ENCODE measurements at regions not wholly inside any gene's neighbourhood (a gene's known extent, or its start where the extent isn't known, plus 50 kb on each side); places are given as distances from the start of the nearest gene placed in this dataset.
"Not testable (repeated sequence)": the region's sequence is repeated elsewhere in the genome, so short reads cannot be mapped to it uniquely, and the experiment has no call there.

- no peak for TF ChIP-seq CTCF (IDR thresholded peaks at IDR 0.05; ENCODE audit: borderline replicate concordance, insufficient read depth, low read depth, low read length)
- H3K4me3 ChIP-seq (ENCODE audit: low read depth, low read length): no peak overlapping the region
Measured at GRCh38 chrX:41001327-41001726, 83.9 kb upstream of the USP9X start.

- no peak overlapping the region for H3K4me3 ChIP-seq (ENCODE audit: low read depth, low read length)
- no peak for TF ChIP-seq CTCF (IDR thresholded peaks at IDR 0.05; ENCODE audit: borderline replicate concordance, insufficient read depth, low read depth, low read length)
Measured at GRCh38 chrX:41002026-41002425, 83.2 kb upstream of the USP9X start.

GRCh38 chrX:41003506-41004270, 81.6 kb upstream of the USP9X start:
- TF ChIP-seq CTCF (IDR thresholded peaks at IDR 0.05; ENCODE audit: borderline replicate concordance, insufficient read depth, low read depth, low read length): no peak
- H3K4me3 ChIP-seq (ENCODE audit: low read depth, low read length): no peak overlapping the region

- H3K4me3 ChIP-seq (ENCODE audit: low read depth, low read length): no peak overlapping the region
- TF ChIP-seq CTCF (IDR thresholded peaks at IDR 0.05; ENCODE audit: borderline replicate concordance, insufficient read depth, low read depth, low read length): no peak
Measured at GRCh38 chrX:41005445-41005992, 79.7 kb upstream of the USP9X start.

- H3K4me3 ChIP-seq (ENCODE audit: low read depth, low read length): peak overlapping the region; percentile 19
- 0 out of 2 replicates have a peak, but pooled peaks have one; percentile 5 for TF ChIP-seq CTCF (IDR thresholded peaks at IDR 0.05; ENCODE audit: borderline replicate concordance, insufficient read depth, low read depth, low read length)
Measured at GRCh38 chrX:41009850-41010846, 75.1 kb upstream of the USP9X start.

- H3K4me3 ChIP-seq (ENCODE audit: low read depth, low read length): no peak overlapping the region
- no peak for TF ChIP-seq CTCF (IDR thresholded peaks at IDR 0.05; ENCODE audit: borderline replicate concordance, insufficient read depth, low read depth, low read length)
Measured at GRCh38 chrX:41014776-41015360, 70.4 kb upstream of the USP9X start.

GRCh38 chrX:41017785-41018184, 67.5 kb upstream of the USP9X start:
- H3K4me3 ChIP-seq (ENCODE audit: low read depth, low read length): not testable (repeated sequence)

- H3K4me3 ChIP-seq (ENCODE audit: low read depth, low read length): not testable (repeated sequence)
Measured at GRCh38 chrX:41018391-41019040, 66.7 kb upstream of the USP9X start.

Data from GM12875 (cell line).